ENCODE measurements at regions not wholly inside any gene's neighbourhood (a gene's known extent, or its start where the extent isn't known, plus 50 kb on each side); places are given as distances from the start of the nearest gene placed in this dataset.

DNA sequence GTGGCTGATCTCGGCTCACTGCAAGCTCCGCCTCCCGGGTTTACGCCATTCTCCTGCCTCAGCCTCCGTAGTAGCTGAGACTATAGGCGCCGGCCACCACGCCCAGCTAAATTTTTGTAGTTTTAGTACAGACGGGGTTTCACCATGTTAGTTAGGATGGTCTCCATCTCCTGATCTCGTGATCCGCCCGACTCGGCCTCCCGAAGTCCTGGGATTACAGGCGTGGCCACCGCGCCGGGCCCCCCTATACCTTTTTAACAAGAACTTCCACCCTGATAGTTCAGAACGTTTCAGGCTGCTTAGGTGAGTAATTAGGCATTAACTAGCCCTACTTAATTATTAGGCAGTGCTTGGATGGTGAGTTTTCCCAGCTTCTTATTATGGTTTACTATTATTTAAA lies 552.5 kb downstream of the BCKDHB start:
- H3K27me3 ChIP-seq (ENCODE audit: control insufficient read depth, insufficient read depth, low read length) = no peaks in the 10 kb centered on the region
- ChIA-PET POLR2A (no interaction called here), CTCF (no interaction called here)
- no peak overlapping the region for H3K4me3 ChIP-seq (ENCODE audit: low read depth in 2 of 2, low read length in 2 of 2)
- TF ChIP-seq TCF7L2 (IDR thresholded peaks at IDR 0.05; ENCODE audit: low read depth, low read length) = no peak
- TF ChIP-seq, protein P1, sequence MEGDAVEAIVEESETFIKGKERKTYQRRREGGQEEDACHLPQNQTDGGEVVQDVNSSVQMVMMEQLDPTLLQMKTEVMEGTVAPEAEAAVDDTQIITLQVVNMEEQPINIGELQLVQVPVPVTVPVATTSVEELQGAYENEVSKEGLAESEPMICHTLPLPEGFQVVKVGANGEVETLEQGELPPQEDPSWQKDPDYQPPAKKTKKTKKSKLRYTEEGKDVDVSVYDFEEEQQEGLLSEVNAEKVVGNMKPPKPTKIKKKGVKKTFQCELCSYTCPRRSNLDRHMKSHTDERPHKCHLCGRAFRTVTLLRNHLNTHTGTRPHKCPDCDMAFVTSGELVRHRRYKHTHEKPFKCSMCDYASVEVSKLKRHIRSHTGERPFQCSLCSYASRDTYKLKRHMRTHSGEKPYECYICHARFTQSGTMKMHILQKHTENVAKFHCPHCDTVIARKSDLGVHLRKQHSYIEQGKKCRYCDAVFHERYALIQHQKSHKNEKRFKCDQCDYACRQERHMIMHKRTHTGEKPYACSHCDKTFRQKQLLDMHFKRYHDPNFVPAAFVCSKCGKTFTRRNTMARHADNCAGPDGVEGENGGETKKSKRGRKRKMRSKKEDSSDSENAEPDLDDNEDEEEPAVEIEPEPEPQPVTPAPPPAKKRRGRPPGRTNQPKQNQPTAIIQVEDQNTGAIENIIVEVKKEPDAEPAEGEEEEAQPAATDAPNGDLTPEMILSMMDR (IDR thresholded peaks at IDR 0.05) = no peak
- TF ChIP-seq SIN3A (IDR thresholded peaks at IDR 0.05; ENCODE audit: borderline replicate concordance, insufficient read depth, low read depth, low read length) = no peak
- TF ChIP-seq, protein P2, sequence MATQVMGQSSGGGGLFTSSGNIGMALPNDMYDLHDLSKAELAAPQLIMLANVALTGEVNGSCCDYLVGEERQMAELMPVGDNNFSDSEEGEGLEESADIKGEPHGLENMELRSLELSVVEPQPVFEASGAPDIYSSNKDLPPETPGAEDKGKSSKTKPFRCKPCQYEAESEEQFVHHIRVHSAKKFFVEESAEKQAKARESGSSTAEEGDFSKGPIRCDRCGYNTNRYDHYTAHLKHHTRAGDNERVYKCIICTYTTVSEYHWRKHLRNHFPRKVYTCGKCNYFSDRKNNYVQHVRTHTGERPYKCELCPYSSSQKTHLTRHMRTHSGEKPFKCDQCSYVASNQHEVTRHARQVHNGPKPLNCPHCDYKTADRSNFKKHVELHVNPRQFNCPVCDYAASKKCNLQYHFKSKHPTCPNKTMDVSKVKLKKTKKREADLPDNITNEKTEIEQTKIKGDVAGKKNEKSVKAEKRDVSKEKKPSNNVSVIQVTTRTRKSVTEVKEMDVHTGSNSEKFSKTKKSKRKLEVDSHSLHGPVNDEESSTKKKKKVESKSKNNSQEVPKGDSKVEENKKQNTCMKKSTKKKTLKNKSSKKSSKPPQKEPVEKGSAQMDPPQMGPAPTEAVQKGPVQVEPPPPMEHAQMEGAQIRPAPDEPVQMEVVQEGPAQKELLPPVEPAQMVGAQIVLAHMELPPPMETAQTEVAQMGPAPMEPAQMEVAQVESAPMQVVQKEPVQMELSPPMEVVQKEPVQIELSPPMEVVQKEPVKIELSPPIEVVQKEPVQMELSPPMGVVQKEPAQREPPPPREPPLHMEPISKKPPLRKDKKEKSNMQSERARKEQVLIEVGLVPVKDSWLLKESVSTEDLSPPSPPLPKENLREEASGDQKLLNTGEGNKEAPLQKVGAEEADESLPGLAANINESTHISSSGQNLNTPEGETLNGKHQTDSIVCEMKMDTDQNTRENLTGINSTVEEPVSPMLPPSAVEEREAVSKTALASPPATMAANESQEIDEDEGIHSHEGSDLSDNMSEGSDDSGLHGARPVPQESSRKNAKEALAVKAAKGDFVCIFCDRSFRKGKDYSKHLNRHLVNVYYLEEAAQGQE (IDR thresholded peaks at IDR 0.05; ENCODE audit: insufficient read depth in 1 of 2, low read depth in 2 of 2, low read length in 1 of 2) = no peak
- no peak for TF ChIP-seq POLR2AphosphoS5 (IDR thresholded peaks at IDR 0.05; ENCODE audit: low read depth, low read length)
- H3K4me1 ChIP-seq (ENCODE audit: control insufficient read depth, insufficient read depth, low read length) = no peaks in the 10 kb centered on the region
- no peaks in the 10 kb centered on the region for H3K36me3 ChIP-seq (ENCODE audit: control insufficient read depth, insufficient read depth, low read length)
- no peak overlapping the region for H3K27ac ChIP-seq (ENCODE audit: low read length)
- ATAC-seq (no peak), DNase-seq (ENCODE audit: low read depth, low spot score) (no peak)
- in situ Hi-C loops (cut with HindIII; ENCODE audit: low pct_unique_long_range_greater_than_20kb, low sequenced_read_pairs) = no loop called here
- H3K9me3 ChIP-seq (ENCODE audit: control insufficient read depth, insufficient read depth, low read depth, low read length) = no peaks in the 10 kb centered on the region
- no TSS peak for BruUV-seq (replicated peaks)
- intact Hi-C loops (cut with micrococcal nuclease; ENCODE audit: unreplicated experiment) = no loop called here

DNA sequence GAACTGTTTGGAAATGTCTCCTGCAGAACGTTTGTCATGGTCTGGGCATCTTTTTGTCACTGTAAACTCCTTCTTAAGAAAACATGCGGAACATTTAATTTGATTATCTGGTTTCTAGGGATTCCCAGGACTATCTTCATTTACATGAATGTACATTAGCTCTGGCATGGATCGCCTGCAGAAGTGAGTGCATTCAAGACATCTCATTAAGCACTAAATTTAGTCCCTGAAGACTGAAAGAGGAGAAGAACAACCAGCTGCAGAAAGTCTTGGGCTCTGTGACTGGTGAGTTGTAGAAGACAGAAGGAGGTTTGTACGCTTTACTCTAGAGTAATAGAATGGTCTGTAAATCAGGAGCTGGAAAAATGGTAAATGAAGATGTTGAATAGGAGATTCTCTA lies 540.7 kb downstream of the BCKDHB start:
- DNase-seq (ENCODE audit: low read depth, low spot score) = no peak
- no peak overlapping the region for H3K27ac ChIP-seq (ENCODE audit: low read length)
- TF ChIP-seq SIN3A (IDR thresholded peaks at IDR 0.05; ENCODE audit: borderline replicate concordance, insufficient read depth, low read depth, low read length) = no peak
- TF ChIP-seq, protein P2 (IDR thresholded peaks at IDR 0.05; ENCODE audit: insufficient read depth in 1 of 2, low read depth in 2 of 2, low read length in 1 of 2) = no peak
- no peak for TF ChIP-seq TCF7L2 (IDR thresholded peaks at IDR 0.05; ENCODE audit: low read depth, low read length)
- no peak for TF ChIP-seq POLR2AphosphoS5 (IDR thresholded peaks at IDR 0.05; ENCODE audit: low read depth, low read length)
- TF ChIP-seq, protein P1 (IDR thresholded peaks at IDR 0.05) = no peak

More for the DNA sequence above, 540.7 kb downstream of the BCKDHB start:
- ChIA-PET POLR2A (no interaction called here), CTCF (no interaction called here)
- H3K4me1 ChIP-seq (ENCODE audit: control insufficient read depth, insufficient read depth, low read length) = no peaks in the 10 kb centered on the region
- intact Hi-C loops (cut with micrococcal nuclease; ENCODE audit: unreplicated experiment) (no loop called here), in situ Hi-C loops (cut with HindIII; ENCODE audit: low pct_unique_long_range_greater_than_20kb, low sequenced_read_pairs) (no loop called here)
- no peak for ATAC-seq
- no TSS peak for BruUV-seq (replicated peaks)
- H3K9me3 ChIP-seq (ENCODE audit: control insufficient read depth, insufficient read depth, low read depth, low read length) = no peaks in the 10 kb centered on the region
- no peaks in the 10 kb centered on the region for H3K36me3 ChIP-seq (ENCODE audit: control insufficient read depth, insufficient read depth, low read length)
- H3K27me3 ChIP-seq (ENCODE audit: control insufficient read depth, insufficient read depth, low read length) = no peaks in the 10 kb centered on the region
- H3K4me3 ChIP-seq (ENCODE audit: low read depth in 2 of 2, low read length in 2 of 2) = no peak overlapping the region
